B cell (primary cell): ENCODE measurements at regions not wholly inside any gene's neighbourhood (a gene's known extent, or its start where the extent isn't known, plus 50 kb on each side); places are given as distances from the start of the nearest gene placed in this dataset.

Source experiments
- ATAC-seq: fragments of 200-7000 bp; cut with Tn5 transposase; one replicate; pipeline ENCODE4 v1.10.0; 2021; ENCODE audit warnings: low read depth, mild to moderate bottlenecking, moderate number of reproducible peaks, moderate library complexity
- CTCF ChIA-PET: fragments of 350-600 bp; sonication (Branson Sonifier 250); formaldehyde crosslinking; loops from one replicate; lab custom pipeline; 2021; ENCODE audit warnings: antibody characterized with exemption, inconsistent platforms; lab: Charles Lee
- POLR2A ChIA-PET: fragments of 350-600 bp; sonication (Branson Sonifier 250); formaldehyde crosslinking; loops from one replicate; lab custom pipeline; 2021; ENCODE audit warnings: antibody characterized with exemption; lab: Charles Lee
- DNase-seq: peaks from one replicate; pipeline ENCODE4 v3.0.0; 2013
- H2AFZ ChIP-seq: 2 replicates; pipeline ENCODE4 v1.6.1; 2012; ENCODE audit warnings: mild to moderate bottlenecking, low read depth, low read length; ENCODE audit not compliant: insufficient read depth, poor library complexity, severe bottlenecking
- H3K27ac ChIP-seq, 2 donors: 1 replicate in 1 of 2; 2 replicates in 1 of 2; pipeline ENCODE4 v1.5.1; 2012 to 2013; ENCODE audit warnings: low read length in 2 of 2, mild to moderate bottlenecking in 2 of 2, moderate library complexity in 1 of 2
- H3K27me3 ChIP-seq, 4 experiments: fragments of 200-600 bp in 1 of 4; sonication (generic) in 1 of 4; replicated peaks in 1 of 4; 1 replicate in 2 of 4; 2 replicates in 2 of 4; pipeline versions ENCODE4 v1.6.1 to v1.7.0; 2013 to 2016; ENCODE audit warnings: low read length in 3 of 4, mild to moderate bottlenecking in 2 of 4, mixed read lengths in 1 of 4, moderate library complexity in 1 of 4; ENCODE audit not compliant: insufficient read depth in 4 of 4, control insufficient read depth in 3 of 4; ENCODE audit errors: control extremely low read depth in 1 of 4
- H3K36me3 ChIP-seq, 2 experiments: replicated peaks in 1 of 2; 1 replicate in 1 of 2; 2 replicates in 1 of 2; pipeline versions ENCODE4 v1.6.1 to v1.7.1; 2013; ENCODE audit warnings: low read length in 1 of 2; ENCODE audit not compliant: insufficient read depth in 2 of 2, control insufficient read depth in 1 of 2; ENCODE audit errors: control extremely low read depth in 1 of 2, extremely low read depth in 1 of 2
- H3K4me1 ChIP-seq, 2 donors: fragments of 200-600 bp in 1 of 2; sonication (generic) in 1 of 2; 1 replicate in 1 of 2; 2 replicates in 1 of 2; pipeline versions ENCODE4 v1.5.1 to v1.6.1; 2013 to 2017; ENCODE audit warnings: low read length in 2 of 2; ENCODE audit not compliant: control insufficient read depth in 2 of 2, insufficient read depth in 2 of 2
- H3K4me2 ChIP-seq: replicated peaks from 2 replicates; pipeline ENCODE3; 2012; ENCODE audit warnings: mild to moderate bottlenecking, low read depth, low read length; ENCODE audit not compliant: poor library complexity, severe bottlenecking
- H3K4me3 ChIP-seq, 5 experiments: fragments of 200-600 bp in 1 of 5; sonication (generic) in 1 of 5; 1 replicate in 3 of 5; 2 replicates in 2 of 5; pipeline versions ENCODE4 v1.5.1 to v1.7.0; 2011 to 2016; ENCODE audit warnings: low read length in 4 of 5, mild to moderate bottlenecking in 4 of 5, low read depth in 2 of 5, control low read depth in 1 of 5, moderate library complexity in 1 of 5; ENCODE audit not compliant: insufficient read depth in 1 of 5; ENCODE audit errors: control extremely low read depth in 1 of 5, extremely low read depth in 1 of 5
- H3K79me2 ChIP-seq: fragments of 200-600 bp; sonication (generic); one replicate; pipeline ENCODE4 v1.6.0; 2016; ENCODE audit warnings: low read length; ENCODE audit not compliant: control insufficient read depth, insufficient read depth
- H3K9ac ChIP-seq: fragments of 200-600 bp; sonication (generic); 2 replicates; pipeline ENCODE4 v1.6.1; 2017; ENCODE audit warnings: mild to moderate bottlenecking, low read length, moderate library complexity
- H3K9me3 ChIP-seq, 3 donors: one replicate each; pipeline versions ENCODE4 v1.6.1 to v1.7.1; 2013; ENCODE audit warnings: low read length in 2 of 3; ENCODE audit not compliant: control insufficient read depth in 2 of 3, insufficient read depth in 1 of 3; ENCODE audit errors: control extremely low read depth in 1 of 3
- H4K20me1 ChIP-seq: 2 replicates; pipeline ENCODE4 v1.6.0; 2012; ENCODE audit warnings: mild to moderate bottlenecking, low read length; ENCODE audit not compliant: insufficient read depth, control insufficient read depth, poor library complexity, severe bottlenecking
- H3K27ac Mint-ChIP-seq: one replicate; pipeline ENCODE4 v1.8.0; 2021; ENCODE audit warnings: mixed read lengths
- H3K27me3 Mint-ChIP-seq: one replicate; pipeline ENCODE4 v1.8.0; 2021; ENCODE audit warnings: mixed read lengths
- H3K4me1 Mint-ChIP-seq: one replicate; pipeline ENCODE4 v1.8.0; 2021; ENCODE audit warnings: mixed read lengths
- H3K4me3 Mint-ChIP-seq: one replicate; pipeline ENCODE4 v1.8.0; 2021; ENCODE audit warnings: mixed read lengths
- H3K9me3 Mint-ChIP-seq: one replicate; pipeline ENCODE4 v1.8.0; 2022; ENCODE audit warnings: mixed read lengths; ENCODE audit not compliant: insufficient read depth
- CTCF ChIP-seq: fragments of 200-600 bp; IDR thresholded peaks from one replicate; pipeline ENCODE4 v1.8.0; 2022; ENCODE audit warnings: antibody characterized with exemption, mild to moderate bottlenecking
- EZH2 ChIP-seq: IDR thresholded peaks from 2 replicates; pipeline ENCODE4 v1.6.1; 2012; ENCODE audit warnings: borderline replicate concordance, low read depth, mild to moderate bottlenecking, moderate library complexity, low read length; ENCODE audit not compliant: insufficient read depth, poor library complexity, severe bottlenecking
- WGBS: methylation state at CpG from one replicate; pipeline ENCODE4 v1.1.5; 2013; ENCODE audit warnings: missing lambda C conversion rate; ENCODE audit not compliant: insufficient coverage; 5-methylcytosine and 5-hydroxymethylcytosine counted together
- intact Hi-C: fragments of 100-400 bp; cut with micrococcal nuclease; formaldehyde crosslinking; loops from one replicate; pipeline ENCODE4 v1.10.0; 2022

GRCh38 chrX:39506131-39506530 is 591.6 kb downstream of the BCOR start:
- no peaks in the 10 kb centered on the region for H4K20me1 ChIP-seq
- peaks cover 5 to 6% of the 10 kb centered on the region in 2 donors for H3K4me1 ChIP-seq
- no peak overlapping the region for H3K4me3 ChIP-seq
- ATAC-seq = no peak
- Mint-ChIP-seq H3K27ac (no peak overlapping the region), H3K9me3 (no peaks in the 10 kb centered on the region), H3K4me1 (peaks cover 3% of the 10 kb centered on the region), H3K4me3 (no peak overlapping the region), H3K27me3 (peaks cover 3% of the 10 kb centered on the region)
- no peak overlapping the region for H3K27ac ChIP-seq
- 100% methylated on average over 1 of the region's 9 CpGs for WGBS
- ChIA-PET POLR2A (no interaction called here), CTCF (no interaction called here)
- no peak for DNase-seq
- no peaks in the 10 kb centered on the region for H3K36me3 ChIP-seq
- no peak overlapping the region for H2AFZ ChIP-seq
- H3K4me2 ChIP-seq = no peak overlapping the region
- H3K79me2 ChIP-seq = no peaks in the 10 kb centered on the region
- peaks cover 0 to 9% (median 2%) of the 10 kb centered on the region in 3 donors for H3K9me3 ChIP-seq
- no peak overlapping the region for H3K9ac ChIP-seq
- TF ChIP-seq EZH2 = no peak
- no peak for TF ChIP-seq CTCF
- no peaks in the 10 kb centered on the region for H3K27me3 ChIP-seq
- intact Hi-C loops = no loop called here

GRCh38 chrX:39507034-39507433 is 590.7 kb downstream of the BCOR start:
- ChIA-PET POLR2A (no interaction called here), CTCF (no interaction called here)
- H3K27ac Mint-ChIP-seq = no peak overlapping the region
- H3K4me1 ChIP-seq = peaks cover 5 to 6% of the 10 kb centered on the region in 2 donors
- intact Hi-C loops = no loop called here
- no peaks in the 10 kb centered on the region for H4K20me1 ChIP-seq
- H3K27me3 Mint-ChIP-seq = no peaks in the 10 kb centered on the region
- H3K27ac ChIP-seq = no peak overlapping the region
- TF ChIP-seq EZH2 = no peak
- TF ChIP-seq CTCF = no peak
- WGBS = 83% methylated on average over 2 of the region's 8 CpGs
- no peaks in the 10 kb centered on the region for H3K9me3 Mint-ChIP-seq
- no peaks in the 10 kb centered on the region for H3K27me3 ChIP-seq
- no peak overlapping the region for H3K9ac ChIP-seq
- peaks cover 3% of the 10 kb centered on the region for H3K4me1 Mint-ChIP-seq
- no peak overlapping the region for H3K4me3 Mint-ChIP-seq
- H2AFZ ChIP-seq = no peak overlapping the region
- peaks cover 0 to 9% (median 2%) of the 10 kb centered on the region in 3 donors for H3K9me3 ChIP-seq
- H3K4me2 ChIP-seq = no peak overlapping the region
- no peak for DNase-seq
- H3K4me3 ChIP-seq = no peak overlapping the region
- H3K36me3 ChIP-seq = no peaks in the 10 kb centered on the region
- ATAC-seq = no peak
- H3K79me2 ChIP-seq = no peaks in the 10 kb centered on the region
